Fibroblast of lung (primary cell): ENCODE measurements at regions not wholly inside any gene's neighbourhood (a gene's known extent, or its start where the extent isn't known, plus 50 kb on each side); places are given as distances from the start of the nearest gene placed in this dataset.

ENCODE experiments used
- DNase-seq, 2 donors: peaks; one replicate each; pipeline versions ENCODE4 v3.0.0 to v3.0.0-alpha.2; 2010; ENCODE audit warnings: low read depth in 2 of 2
- H2AFZ ChIP-seq: 2 replicates; pipeline ENCODE4 v1.5.1; 2012; ENCODE audit warnings: low read length, control low read depth, inconsistent platforms
- H3K27ac ChIP-seq: 2 replicates; pipeline ENCODE4 v1.5.1; 2011; ENCODE audit warnings: low read length, control low read depth; ENCODE audit not compliant: insufficient read depth
- H3K27me3 ChIP-seq: 2 replicates; pipeline ENCODE4 v1.5.1; 2011; ENCODE audit warnings: mild to moderate bottlenecking, low read length; ENCODE audit not compliant: control insufficient read depth, insufficient read depth
- H3K36me3 ChIP-seq: 2 replicates; pipeline ENCODE4 v1.5.1; 2011; ENCODE audit warnings: low read length; ENCODE audit not compliant: control insufficient read depth, insufficient read depth
- H3K4me1 ChIP-seq: 2 replicates; pipeline ENCODE4 v1.5.1; 2011; ENCODE audit warnings: low read length; ENCODE audit not compliant: control insufficient read depth, insufficient read depth; ENCODE audit errors: extremely low read depth
- H3K4me2 ChIP-seq: 2 replicates; pipeline ENCODE4 v1.5.1; 2011; ENCODE audit warnings: low read length, control low read depth; ENCODE audit not compliant: insufficient read depth; ENCODE audit errors: extremely low read depth
- H3K4me3 ChIP-seq, 4 experiments: fragments of 200-600 bp in 1 of 4; sonication (generic) in 1 of 4; replicated peaks in 1 of 4; 2 replicates each; pipeline ENCODE4 v1.5.1; 2011 to 2016; ENCODE audit warnings: low read length in 4 of 4, low read depth in 3 of 4, mild to moderate bottlenecking in 3 of 4, control low read depth in 2 of 4, inconsistent platforms in 1 of 4, mixed read lengths in 1 of 4; ENCODE audit not compliant: insufficient read depth in 1 of 4; ENCODE audit errors: control extremely low read depth in 1 of 4
- H3K79me2 ChIP-seq: 2 replicates; pipeline ENCODE4 v1.5.1; 2012; ENCODE audit warnings: mild to moderate bottlenecking, low read length, inconsistent platforms; ENCODE audit not compliant: control insufficient read depth, insufficient read depth
- H3K9ac ChIP-seq: 2 replicates; pipeline ENCODE4 v1.5.1; 2011; ENCODE audit warnings: mild to moderate bottlenecking, low read length, control low read depth; ENCODE audit not compliant: insufficient read depth
- H3K9me3 ChIP-seq: 2 replicates; pipeline ENCODE4 v1.5.1; 2012; ENCODE audit warnings: low read depth, low read length; ENCODE audit not compliant: control insufficient read depth, insufficient read depth
- H4K20me1 ChIP-seq: 2 replicates; pipeline ENCODE4 v1.5.1; 2011; ENCODE audit warnings: low read length; ENCODE audit not compliant: control insufficient read depth, insufficient read depth; ENCODE audit errors: extremely low read depth
- EZH2 ChIP-seq: IDR thresholded peaks from 2 replicates; pipeline ENCODE4 v1.5.1; 2012; ENCODE audit warnings: low read length, control low read depth, mild to moderate bottlenecking; ENCODE audit errors: missing control alignments
- TF ChIP-seq, protein P1 (sequence below), 2 donors: IDR thresholded peaks in 1 of 2; conservative IDR thresholded peaks in 1 of 2; 1 replicate in 1 of 2; 2 replicates in 1 of 2; pipeline ENCODE4 v1.5.1; 2011 to 2012; ENCODE audit warnings: low read length in 2 of 2, control low read depth in 1 of 2, inconsistent platforms in 1 of 2, low read depth in 1 of 2, mild to moderate bottlenecking in 1 of 2

DNA sequence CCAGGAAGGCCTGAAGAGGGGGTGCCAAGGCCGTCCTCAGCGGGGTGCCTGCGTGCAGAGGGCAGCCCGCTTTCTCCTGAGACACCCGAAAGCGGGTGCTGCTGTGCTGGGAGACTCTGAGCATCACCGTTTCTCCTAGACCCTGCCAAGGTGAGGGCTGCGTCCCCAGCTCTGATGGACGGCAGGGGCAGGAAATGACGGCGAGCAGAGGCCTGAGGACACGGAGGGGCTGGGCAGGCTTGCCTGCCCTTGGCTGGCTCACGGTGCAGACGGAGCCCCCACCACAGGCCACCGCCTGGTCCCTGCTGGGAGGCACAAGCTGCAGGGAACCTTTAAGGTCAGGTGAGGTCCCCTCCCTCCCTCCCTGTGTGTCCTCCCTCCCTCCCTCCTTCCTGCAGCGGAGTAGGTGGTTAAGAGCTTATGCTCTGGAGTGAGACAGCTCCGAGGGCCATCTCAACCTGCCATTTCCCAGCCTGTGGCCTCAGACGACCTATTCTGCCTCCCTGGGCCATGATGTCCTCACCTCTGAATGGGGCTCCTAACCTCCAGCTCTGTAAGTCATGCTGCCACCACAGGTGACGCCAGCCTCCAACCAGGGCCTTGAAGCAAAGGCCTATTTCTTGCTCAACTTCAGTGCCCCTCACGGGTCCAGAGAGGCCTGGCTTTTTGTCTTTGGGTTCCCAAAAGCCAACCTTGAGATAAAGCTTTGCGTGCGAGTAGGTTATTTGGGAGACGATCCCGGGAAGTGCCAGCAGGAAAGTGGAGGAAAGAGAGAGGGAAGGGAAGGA, 54.2 kb upstream of the GRPEL1 start:
- Histone ChIP-seq H3K4me2 (no peak overlapping the region), H3K79me2 (no peaks in the 10 kb centered on the region), H3K27ac (no peak overlapping the region), H4K20me1 (no peaks in the 10 kb centered on the region), H3K9ac (no peak overlapping the region), H3K4me1 (peaks cover 4% of the 10 kb centered on the region), H2AFZ (no peak overlapping the region), H3K4me3 (no peak overlapping the region), H3K27me3 (peaks cover 9% of the 10 kb centered on the region), H3K36me3 (no peaks in the 10 kb centered on the region), H3K9me3 (no peaks in the 10 kb centered on the region)
- TF ChIP-seq EZH2: no peak
- TF ChIP-seq, protein P1, sequence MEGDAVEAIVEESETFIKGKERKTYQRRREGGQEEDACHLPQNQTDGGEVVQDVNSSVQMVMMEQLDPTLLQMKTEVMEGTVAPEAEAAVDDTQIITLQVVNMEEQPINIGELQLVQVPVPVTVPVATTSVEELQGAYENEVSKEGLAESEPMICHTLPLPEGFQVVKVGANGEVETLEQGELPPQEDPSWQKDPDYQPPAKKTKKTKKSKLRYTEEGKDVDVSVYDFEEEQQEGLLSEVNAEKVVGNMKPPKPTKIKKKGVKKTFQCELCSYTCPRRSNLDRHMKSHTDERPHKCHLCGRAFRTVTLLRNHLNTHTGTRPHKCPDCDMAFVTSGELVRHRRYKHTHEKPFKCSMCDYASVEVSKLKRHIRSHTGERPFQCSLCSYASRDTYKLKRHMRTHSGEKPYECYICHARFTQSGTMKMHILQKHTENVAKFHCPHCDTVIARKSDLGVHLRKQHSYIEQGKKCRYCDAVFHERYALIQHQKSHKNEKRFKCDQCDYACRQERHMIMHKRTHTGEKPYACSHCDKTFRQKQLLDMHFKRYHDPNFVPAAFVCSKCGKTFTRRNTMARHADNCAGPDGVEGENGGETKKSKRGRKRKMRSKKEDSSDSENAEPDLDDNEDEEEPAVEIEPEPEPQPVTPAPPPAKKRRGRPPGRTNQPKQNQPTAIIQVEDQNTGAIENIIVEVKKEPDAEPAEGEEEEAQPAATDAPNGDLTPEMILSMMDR (conservative IDR thresholded peaks at IDR 0.05 in 1 of 2, IDR thresholded peaks at IDR 0.05 in 1 of 2; ENCODE audit: low read depth in 1 of 2, low read length in 2 of 2): no peak
- DNase-seq: no peak

DNA sequence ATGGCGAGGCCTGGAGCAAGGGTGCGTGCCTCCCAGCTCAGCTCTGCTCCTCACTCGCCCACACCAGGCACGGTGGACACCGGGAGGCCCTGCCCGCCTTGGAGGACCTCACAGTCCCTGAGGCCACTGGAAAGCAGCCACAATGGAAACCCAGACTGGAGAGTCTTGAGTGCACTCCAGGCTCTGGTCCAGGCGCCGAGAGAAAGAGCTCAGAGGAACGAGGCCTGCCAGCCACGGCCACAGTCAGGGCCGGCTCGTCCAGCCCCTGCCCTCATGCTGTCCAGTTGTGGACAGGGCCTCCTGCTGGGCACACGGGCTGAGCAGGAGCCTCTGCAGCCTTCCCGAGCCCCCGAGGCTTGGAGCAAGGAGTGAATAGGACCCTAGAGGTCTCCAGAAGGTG, 53.3 kb upstream of the GRPEL1 start:
- TF ChIP-seq, protein P1 (conservative IDR thresholded peaks at IDR 0.05 in 1 of 2, IDR thresholded peaks at IDR 0.05 in 1 of 2; ENCODE audit: low read depth in 1 of 2, low read length in 2 of 2): no peak
- no peak for TF ChIP-seq EZH2
- no peak for DNase-seq
- H3K9ac ChIP-seq: no peak overlapping the region

DNA sequence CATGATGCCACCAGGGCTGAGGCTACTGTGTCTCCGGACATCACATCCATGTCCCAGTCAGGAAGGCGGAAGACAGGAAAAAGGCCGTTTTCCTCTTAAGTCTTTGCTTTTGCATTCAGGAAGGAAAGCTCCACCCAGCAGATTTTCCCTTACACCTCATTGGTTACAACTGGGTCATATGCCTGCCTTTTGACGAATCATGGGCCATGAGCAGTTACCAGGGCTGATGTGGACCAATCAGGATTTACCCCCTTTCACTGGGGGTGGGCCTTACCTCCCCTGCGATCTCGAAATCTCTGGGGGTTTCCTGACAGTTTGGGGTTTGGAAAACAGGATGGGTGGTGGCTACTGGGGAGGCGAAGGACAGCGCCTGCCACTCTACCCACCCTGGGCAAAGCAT, 52.5 kb upstream of the GRPEL1 start:
- H3K36me3 ChIP-seq: no peaks in the 10 kb centered on the region
- no peak for DNase-seq
- TF ChIP-seq EZH2: no peak
- TF ChIP-seq, protein P1 (conservative IDR thresholded peaks at IDR 0.05 in 1 of 2, IDR thresholded peaks at IDR 0.05 in 1 of 2; ENCODE audit: low read depth in 1 of 2, low read length in 2 of 2): no peak
- H3K9ac ChIP-seq: no peak overlapping the region
- H2AFZ ChIP-seq: no peak overlapping the region
- no peak overlapping the region for H3K27ac ChIP-seq
- H3K79me2 ChIP-seq: no peaks in the 10 kb centered on the region
- H3K27me3 ChIP-seq: peaks cover 10% of the 10 kb centered on the region
- no peak overlapping the region for H3K4me2 ChIP-seq
- H4K20me1 ChIP-seq: no peaks in the 10 kb centered on the region
- peaks cover 4% of the 10 kb centered on the region for H3K4me1 ChIP-seq
- no peaks in the 10 kb centered on the region for H3K9me3 ChIP-seq
- H3K4me3 ChIP-seq: no peak overlapping the region

More for the DNA sequence above, 53.3 kb upstream of the GRPEL1 start:
- Histone ChIP-seq H2AFZ (no peak overlapping the region), H3K4me1 (peaks cover 4% of the 10 kb centered on the region), H3K9me3 (no peaks in the 10 kb centered on the region), H3K4me2 (no peak overlapping the region), H3K27me3 (peaks cover 10% of the 10 kb centered on the region), H3K79me2 (no peaks in the 10 kb centered on the region), H3K4me3 (no peak overlapping the region), H3K36me3 (no peaks in the 10 kb centered on the region), H3K27ac (no peak overlapping the region), H4K20me1 (no peaks in the 10 kb centered on the region)
